ENCODE measurements at regions not wholly inside any gene's neighbourhood (a gene's known extent, or its start where the extent isn't known, plus 50 kb on each side); places are given as distances from the start of the nearest gene placed in this dataset.

DNA sequence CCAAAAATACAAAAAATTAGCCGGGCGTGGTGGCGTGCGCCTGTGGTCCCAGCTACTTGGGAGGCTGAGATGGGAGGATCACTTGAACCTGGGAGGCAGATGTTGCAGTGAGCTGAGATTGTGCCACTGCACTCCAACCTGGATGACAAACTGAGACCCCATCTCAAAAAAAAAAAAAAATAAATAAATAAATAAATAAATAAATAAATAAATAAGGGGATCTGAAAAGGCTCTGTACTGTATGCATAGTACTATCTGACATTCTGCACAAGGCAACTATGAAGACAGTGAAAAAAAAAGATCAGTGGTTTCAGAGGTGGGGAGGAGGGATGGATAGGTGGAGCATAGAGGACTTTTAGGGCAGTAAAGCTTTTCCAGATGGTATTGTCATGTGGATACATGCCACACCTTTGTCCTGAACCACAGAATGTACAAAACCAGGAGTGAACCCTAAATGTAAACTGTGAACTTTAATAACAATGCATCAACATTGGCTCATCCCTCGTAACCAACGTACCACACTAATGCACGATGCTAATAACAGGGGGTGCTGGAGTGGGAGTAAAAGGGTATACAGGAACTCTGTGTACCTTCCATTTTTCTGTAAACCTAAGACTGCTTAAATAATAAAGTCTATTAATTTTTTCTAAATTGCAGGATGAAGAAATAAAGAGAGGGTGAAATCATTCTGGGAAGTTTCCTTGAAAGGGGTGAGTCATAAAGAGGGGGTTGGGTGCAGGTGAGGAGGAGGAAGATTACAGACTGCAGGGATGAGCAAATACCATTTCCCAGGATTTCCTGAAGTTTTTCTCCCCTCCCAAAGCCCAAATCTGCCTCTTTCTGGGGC lies 155.8 kb upstream of the SDK2 start:
- TF ChIP-seq, protein P1, sequence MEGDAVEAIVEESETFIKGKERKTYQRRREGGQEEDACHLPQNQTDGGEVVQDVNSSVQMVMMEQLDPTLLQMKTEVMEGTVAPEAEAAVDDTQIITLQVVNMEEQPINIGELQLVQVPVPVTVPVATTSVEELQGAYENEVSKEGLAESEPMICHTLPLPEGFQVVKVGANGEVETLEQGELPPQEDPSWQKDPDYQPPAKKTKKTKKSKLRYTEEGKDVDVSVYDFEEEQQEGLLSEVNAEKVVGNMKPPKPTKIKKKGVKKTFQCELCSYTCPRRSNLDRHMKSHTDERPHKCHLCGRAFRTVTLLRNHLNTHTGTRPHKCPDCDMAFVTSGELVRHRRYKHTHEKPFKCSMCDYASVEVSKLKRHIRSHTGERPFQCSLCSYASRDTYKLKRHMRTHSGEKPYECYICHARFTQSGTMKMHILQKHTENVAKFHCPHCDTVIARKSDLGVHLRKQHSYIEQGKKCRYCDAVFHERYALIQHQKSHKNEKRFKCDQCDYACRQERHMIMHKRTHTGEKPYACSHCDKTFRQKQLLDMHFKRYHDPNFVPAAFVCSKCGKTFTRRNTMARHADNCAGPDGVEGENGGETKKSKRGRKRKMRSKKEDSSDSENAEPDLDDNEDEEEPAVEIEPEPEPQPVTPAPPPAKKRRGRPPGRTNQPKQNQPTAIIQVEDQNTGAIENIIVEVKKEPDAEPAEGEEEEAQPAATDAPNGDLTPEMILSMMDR (IDR thresholded peaks at IDR 0.05): no peak
- TF ChIP-seq POLR2AphosphoS5 (IDR thresholded peaks at IDR 0.05) (no peak), POLR2A (IDR thresholded peaks at IDR 0.05) (no peak), EP300 (IDR thresholded peaks at IDR 0.05; ENCODE audit: low read depth) (no peak)

All from transverse colon (tissue), 4 donors.